ENCODE measurements at regions not wholly inside any gene's neighbourhood (a gene's known extent, or its start where the extent isn't known, plus 50 kb on each side); places are given as distances from the start of the nearest gene placed in this dataset.

GRCh38 chr11:121367844-121368225 lies 75.3 kb downstream of the SC5D start:
- ChIA-PET CTCF (interaction anchor here (0.9 to 2.8 kb wide), 11 partner anchors 9 to 224 kb away, joined by 3 to 18 read pairs (median 4); partner anchors contain the start of genes SORL1 and SORL1-AS1), POLR2A (interaction anchor here (0.7 to 2.3 kb wide), 10 partner anchors 10 to 84 kb away, joined by 3 to 8 read pairs (median 4); partner anchors contain the start of genes SC5D, SORL1 and SORL1-AS1)
- H3K27me3 Mint-ChIP-seq, result peaks cover 4% of the 10 kb centered on the region
- no peaks in the 10 kb centered on the region for H3K9me3 Mint-ChIP-seq (ENCODE audit: insufficient read depth)
- Histone ChIP-seq H3K9me3 (ENCODE audit: control extremely low read depth in 1 of 3, control insufficient read depth in 2 of 3, insufficient read depth in 1 of 3, low read length in 2 of 3) (no peaks in the 10 kb centered on the region), H3K9ac (ENCODE audit: low read length) (peak overlapping the region; percentile 18), H3K4me3 (ENCODE audit: control extremely low read depth in 1 of 5, extremely low read depth in 1 of 5, insufficient read depth in 1 of 5, low read depth in 2 of 5, low read length in 4 of 5) (peak overlapping the region in 2 of 5 experiments; percentile 34 to 40), H3K4me1 (ENCODE audit: control insufficient read depth in 2 of 2, insufficient read depth in 2 of 2, low read length in 2 of 2) (peaks cover 27 to 30% of the 10 kb centered on the region in 2 donors), H4K20me1 (ENCODE audit: control insufficient read depth, insufficient read depth, low read length, poor library complexity, severe bottlenecking) (no peaks in the 10 kb centered on the region), H3K27me3 (replicated peaks in 1 of 4; ENCODE audit: control extremely low read depth in 1 of 4, control insufficient read depth in 3 of 4, insufficient read depth in 4 of 4, low read length in 3 of 4) (no peaks in the 10 kb centered on the region), H3K79me2 (ENCODE audit: control insufficient read depth, insufficient read depth, low read length) (no peaks in the 10 kb centered on the region), H3K27ac (ENCODE audit: low read length in 2 of 2) (peak overlapping the region; percentile 40 to 52), H3K4me2 (replicated peaks; ENCODE audit: low read depth, low read length, poor library complexity, severe bottlenecking) (peak overlapping the region; percentile 71), H2AFZ (ENCODE audit: insufficient read depth, low read depth, low read length, poor library complexity, severe bottlenecking) (peak overlapping the region; percentile 36), H3K36me3 (replicated peaks in 1 of 2; ENCODE audit: control extremely low read depth in 1 of 2, control insufficient read depth in 1 of 2, extremely low read depth in 1 of 2, insufficient read depth in 2 of 2, low read length in 1 of 2) (no peaks in the 10 kb centered on the region)
- intact Hi-C loops (cut with micrococcal nuclease), result loop anchor here (1.0 to 2.0 kb wide), 4 partner anchors 49 to 221 kb away; partner anchors contain the start of genes SORL1 and SORL1-AS1
- H3K27ac Mint-ChIP-seq, result peak overlapping the region; percentile 81
- H3K4me3 Mint-ChIP-seq, result peak overlapping the region; percentile 73
- WGBS (ENCODE audit: insufficient coverage), result no CpG with 5 or more reads among the region's 2 CpGs
- DNase-seq, result no peak
- H3K4me1 Mint-ChIP-seq, result peaks cover 44% of the 10 kb centered on the region
- TF ChIP-seq CTCF (IDR thresholded peaks at IDR 0.05) (no peak), EZH2 (IDR thresholded peaks at IDR 0.05; ENCODE audit: borderline replicate concordance, insufficient read depth, low read depth, low read length, poor library complexity, severe bottlenecking) (no peak)
- no peak for ATAC-seq (ENCODE audit: low read depth)

- Mint-ChIP-seq H3K27ac (peak overlapping the region; percentile 51), H3K4me1 (peaks cover 52% of the 10 kb centered on the region), H3K9me3 (ENCODE audit: insufficient read depth) (no peaks in the 10 kb centered on the region), H3K27me3 (peaks cover 4% of the 10 kb centered on the region), H3K4me3 (no peak overlapping the region)
- 92% methylated on average over 5 of the region's 8 CpGs for WGBS (ENCODE audit: insufficient coverage)
- Histone ChIP-seq H3K4me1 (ENCODE audit: control insufficient read depth in 2 of 2, insufficient read depth in 2 of 2, low read length in 2 of 2) (peaks cover 34 to 37% of the 10 kb centered on the region in 2 donors), H3K36me3 (replicated peaks in 1 of 2; ENCODE audit: control extremely low read depth in 1 of 2, control insufficient read depth in 1 of 2, extremely low read depth in 1 of 2, insufficient read depth in 2 of 2, low read length in 1 of 2) (no peaks in the 10 kb centered on the region), H4K20me1 (ENCODE audit: control insufficient read depth, insufficient read depth, low read length, poor library complexity, severe bottlenecking) (no peaks in the 10 kb centered on the region), H3K4me2 (replicated peaks; ENCODE audit: low read depth, low read length, poor library complexity, severe bottlenecking) (peak overlapping the region; percentile 71), H3K9ac (ENCODE audit: low read length) (no peak overlapping the region), H2AFZ (ENCODE audit: insufficient read depth, low read depth, low read length, poor library complexity, severe bottlenecking) (no peak overlapping the region), H3K27ac (ENCODE audit: low read length in 2 of 2) (no peak overlapping the region), H3K27me3 (replicated peaks in 1 of 4; ENCODE audit: control extremely low read depth in 1 of 4, control insufficient read depth in 3 of 4, insufficient read depth in 4 of 4, low read length in 3 of 4) (no peaks in the 10 kb centered on the region), H3K9me3 (ENCODE audit: control extremely low read depth in 1 of 3, control insufficient read depth in 2 of 3, insufficient read depth in 1 of 3, low read length in 2 of 3) (no peaks in the 10 kb centered on the region), H3K79me2 (ENCODE audit: control insufficient read depth, insufficient read depth, low read length) (no peaks in the 10 kb centered on the region), H3K4me3 (ENCODE audit: control extremely low read depth in 1 of 5, extremely low read depth in 1 of 5, insufficient read depth in 1 of 5, low read depth in 2 of 5, low read length in 4 of 5) (no peak overlapping the region)
- ChIA-PET CTCF (interaction anchor here (1.0 to 2.8 kb wide), 8 partner anchors 8 to 223 kb away, joined by 3 to 18 read pairs (median 6); partner anchors contain the start of genes SORL1 and SORL1-AS1), POLR2A (interaction anchor here (1.1 to 2.3 kb wide), 5 partner anchors 19 to 76 kb away, joined by 3 to 8 read pairs (median 4); partner anchors contain the start of gene SC5D)
- ATAC-seq (ENCODE audit: low read depth), result no peak
- TF ChIP-seq CTCF (IDR thresholded peaks at IDR 0.05) (no peak), EZH2 (IDR thresholded peaks at IDR 0.05; ENCODE audit: borderline replicate concordance, insufficient read depth, low read depth, low read length, poor library complexity, severe bottlenecking) (no peak)
- no peak for DNase-seq
- intact Hi-C loops (cut with micrococcal nuclease), result no loop called here
Measured at GRCh38 chr11:121368364-121369240, 76.0 kb downstream of the SC5D start.
